SKM-1 (cell line): ENCODE measurements at regions not wholly inside any gene's neighbourhood (a gene's known extent, or its start where the extent isn't known, plus 50 kb on each side); places are given as distances from the start of the nearest gene placed in this dataset.

Source experiments
- DNase-seq: peaks from one replicate; lab custom pipeline; 2025; ENCODE audit not compliant: unreplicated experiment; lab: John Stamatoyannopoulos, UW

DNA sequence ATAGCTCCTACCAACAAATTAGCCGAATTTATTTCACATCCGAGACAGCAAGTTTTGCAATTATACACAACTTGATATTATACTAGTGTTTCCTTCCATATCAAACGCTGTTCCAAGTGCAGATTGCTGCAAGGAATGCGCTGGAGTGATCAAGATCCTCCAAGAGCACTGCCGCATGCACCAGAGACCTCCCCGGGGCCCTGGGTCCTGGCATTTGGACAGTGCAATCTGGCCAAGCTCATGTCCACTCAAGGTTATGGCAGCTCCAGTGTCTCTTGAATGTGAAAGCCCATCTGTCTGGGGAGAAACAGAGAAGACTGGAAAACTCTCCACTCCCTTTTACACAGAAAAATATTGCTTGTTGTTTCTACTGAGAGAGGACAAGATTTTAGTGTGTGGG is 111.9 kb downstream of the HSPH1 start:
- no peak for DNase-seq

- DNase-seq: no peak
Observed at GRCh38 chr13:31049083-31049482, 112.6 kb downstream of the HSPH1 start.

- no peak for DNase-seq
Observed at GRCh38 chr13:31048521-31048920, 113.2 kb downstream of the HSPH1 start.

- DNase-seq: no peak
Observed at GRCh38 chr13:31046711-31047279, 114.3 kb downstream of the TEX26 start.

- no peak for DNase-seq
Observed at GRCh38 chr13:31045286-31046081, 113.0 kb downstream of the TEX26 start.

DNA sequence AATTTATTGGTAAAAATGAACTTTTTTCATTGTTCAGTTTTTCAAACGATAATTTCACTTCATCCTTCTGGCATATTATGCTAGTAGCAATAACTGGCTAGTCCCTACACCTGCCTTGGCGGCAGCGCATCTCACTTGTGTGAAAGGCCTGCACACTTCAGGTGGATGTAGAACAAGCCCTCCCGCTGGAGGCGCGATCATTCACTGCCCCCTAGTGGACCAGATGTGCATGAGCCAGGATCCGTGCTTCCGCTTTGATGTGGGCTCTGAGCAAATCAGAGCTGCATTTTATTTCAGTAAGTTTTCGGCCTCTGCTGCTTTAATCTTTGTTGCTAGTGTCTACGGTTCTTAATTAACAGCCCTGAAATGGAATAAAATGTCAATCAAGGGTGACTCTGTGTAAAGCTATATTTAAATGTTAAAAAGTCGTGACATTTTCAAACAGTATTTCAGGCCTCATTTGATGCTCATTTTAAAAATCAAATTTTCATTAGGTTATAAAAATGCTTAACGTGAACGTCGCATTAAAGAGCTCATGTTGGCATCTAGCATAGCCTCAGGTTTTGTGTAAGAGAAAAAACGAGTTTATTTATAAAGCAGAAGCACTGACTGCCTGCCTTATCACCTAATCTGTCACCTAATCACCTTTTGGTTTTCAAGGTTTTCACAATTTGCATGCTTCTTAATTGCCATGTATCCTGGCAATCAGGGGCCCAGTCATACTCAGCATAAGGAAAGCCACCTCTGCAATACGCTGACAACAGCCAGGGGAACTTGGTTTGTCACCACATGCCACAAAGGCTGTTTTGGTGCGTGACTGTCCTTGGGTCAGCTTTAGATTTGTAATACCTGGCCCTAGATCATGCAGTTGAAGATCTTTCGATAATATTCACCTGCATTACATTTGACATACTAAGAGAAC is 112.2 kb downstream of the TEX26 start:
- DNase-seq: peak; percentile 21

DNA sequence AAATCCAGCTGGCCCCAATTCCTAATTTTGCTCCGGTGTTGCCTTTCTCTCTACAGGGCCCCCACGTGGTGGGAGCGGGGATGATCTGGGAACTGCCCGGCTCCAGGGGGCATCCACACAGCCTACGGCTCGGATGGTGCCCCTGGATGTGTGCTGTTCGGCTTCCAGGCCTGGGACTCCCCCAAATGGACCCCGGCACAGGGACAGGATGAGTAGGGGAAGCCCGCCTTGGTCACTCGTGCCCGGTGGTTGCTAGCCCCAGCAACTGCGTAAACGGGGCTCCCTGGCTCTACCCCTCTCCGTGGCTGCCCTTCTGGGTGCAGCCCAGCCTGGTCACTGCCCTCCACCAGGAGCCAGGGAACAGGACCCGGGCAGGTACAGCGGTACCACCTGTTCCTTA is 111.5 kb downstream of the TEX26 start:
- no peak for DNase-seq

DNA sequence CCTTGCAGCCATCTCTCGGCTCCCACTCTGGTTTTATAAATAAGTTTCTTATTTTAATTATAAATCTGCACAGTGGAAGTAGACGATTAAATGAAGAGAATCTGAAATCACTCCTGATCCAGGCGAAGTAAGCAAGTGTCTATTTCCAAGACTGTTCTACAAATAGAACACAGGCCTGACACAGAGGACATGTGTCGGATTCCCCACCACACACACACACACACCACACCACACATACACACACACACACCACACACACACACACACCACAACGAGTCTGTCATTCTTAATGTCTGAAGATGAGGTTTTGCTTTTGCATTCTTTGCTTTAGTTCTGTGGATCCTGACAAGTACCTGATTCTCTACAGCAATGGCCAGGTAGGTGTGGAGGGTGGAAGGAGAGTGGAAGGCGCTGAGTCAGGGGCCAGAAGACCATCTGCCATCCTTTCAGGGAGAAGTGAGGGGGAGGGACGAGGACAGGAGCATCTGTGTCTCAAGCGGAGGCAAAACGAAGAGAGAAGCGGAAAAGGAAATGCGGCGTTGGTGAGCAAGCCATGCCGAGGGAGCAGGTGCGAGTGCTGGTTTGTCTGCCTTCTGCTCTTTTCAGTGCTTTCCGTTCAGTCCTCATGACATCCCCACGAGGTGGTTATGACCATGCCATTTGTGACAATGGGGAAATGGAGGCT is 110.2 kb downstream of the TEX26 start:
- DNase-seq: no peak

- DNase-seq: no peak
Observed at GRCh38 chr13:31042049-31042448, 109.6 kb downstream of the TEX26 start.

DNA sequence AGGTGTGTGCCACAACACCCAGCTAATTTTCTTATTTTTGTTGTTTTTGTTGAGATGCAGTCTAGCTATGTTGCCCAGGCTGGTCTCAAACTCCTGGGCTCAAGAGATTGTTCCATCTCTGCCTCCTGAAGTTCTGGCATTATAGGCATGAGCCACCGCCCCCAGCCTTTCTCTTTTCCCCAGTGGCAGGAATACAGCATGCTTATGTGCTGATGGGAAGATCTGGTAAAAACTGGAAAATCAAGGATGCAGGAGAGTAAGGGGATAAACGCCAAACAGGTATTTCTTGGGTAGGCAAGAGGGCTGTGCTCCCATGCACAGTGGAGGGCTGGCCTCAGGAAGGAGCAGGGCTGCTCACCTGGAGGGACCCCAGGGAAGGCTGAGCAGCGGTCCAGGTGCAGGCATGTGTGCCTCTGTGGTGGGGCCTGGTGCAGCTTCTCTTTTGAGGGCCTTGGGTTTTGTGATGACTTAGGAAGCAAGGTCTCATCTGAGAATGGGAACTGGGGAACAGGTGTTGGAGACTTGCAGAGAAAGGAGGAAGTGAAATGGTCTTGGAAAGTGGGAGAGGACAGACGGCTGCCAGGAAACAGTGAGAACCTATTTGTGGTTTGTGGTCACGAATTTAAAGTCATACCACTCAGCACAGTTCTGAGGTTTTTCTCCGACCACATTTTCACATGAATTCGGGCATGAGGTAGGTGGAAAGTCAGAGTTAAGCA is 106.5 kb downstream of the TEX26 start:
- DNase-seq: peak; percentile 12

DNA sequence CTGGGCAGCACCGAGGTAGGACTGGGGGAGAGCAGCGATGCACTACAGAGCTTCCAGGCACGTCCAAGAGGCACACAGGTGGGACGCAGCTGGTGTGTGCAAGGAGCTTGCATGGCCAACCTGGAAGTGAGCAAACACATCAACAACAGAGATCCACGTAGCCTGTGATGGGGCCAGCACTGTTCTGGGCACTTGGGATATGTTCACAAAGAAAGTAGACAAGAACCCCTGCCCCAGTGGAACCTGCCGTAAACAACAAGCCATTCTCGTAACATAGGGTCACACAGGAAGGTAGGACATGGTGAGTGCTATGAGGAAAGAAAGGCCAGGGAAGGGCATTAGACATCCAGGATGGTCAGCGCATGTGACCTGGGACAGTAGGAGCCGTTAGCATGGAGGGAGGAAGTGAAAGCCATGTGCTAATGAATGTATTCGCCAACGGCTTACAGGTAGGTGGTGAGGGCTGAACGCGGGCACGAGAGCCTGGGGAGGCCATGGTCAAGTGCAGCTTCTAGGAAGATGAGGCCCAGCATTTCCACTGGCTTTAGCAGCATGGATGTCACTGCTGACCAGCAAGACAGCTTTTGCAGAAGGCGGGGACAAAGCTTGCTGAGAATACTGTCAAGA is 105.5 kb downstream of the TEX26 start:
- no peak for DNase-seq

GRCh38 chr13:31036731-31037695 is 104.6 kb downstream of the TEX26 start:
- DNase-seq: no peak

DNA sequence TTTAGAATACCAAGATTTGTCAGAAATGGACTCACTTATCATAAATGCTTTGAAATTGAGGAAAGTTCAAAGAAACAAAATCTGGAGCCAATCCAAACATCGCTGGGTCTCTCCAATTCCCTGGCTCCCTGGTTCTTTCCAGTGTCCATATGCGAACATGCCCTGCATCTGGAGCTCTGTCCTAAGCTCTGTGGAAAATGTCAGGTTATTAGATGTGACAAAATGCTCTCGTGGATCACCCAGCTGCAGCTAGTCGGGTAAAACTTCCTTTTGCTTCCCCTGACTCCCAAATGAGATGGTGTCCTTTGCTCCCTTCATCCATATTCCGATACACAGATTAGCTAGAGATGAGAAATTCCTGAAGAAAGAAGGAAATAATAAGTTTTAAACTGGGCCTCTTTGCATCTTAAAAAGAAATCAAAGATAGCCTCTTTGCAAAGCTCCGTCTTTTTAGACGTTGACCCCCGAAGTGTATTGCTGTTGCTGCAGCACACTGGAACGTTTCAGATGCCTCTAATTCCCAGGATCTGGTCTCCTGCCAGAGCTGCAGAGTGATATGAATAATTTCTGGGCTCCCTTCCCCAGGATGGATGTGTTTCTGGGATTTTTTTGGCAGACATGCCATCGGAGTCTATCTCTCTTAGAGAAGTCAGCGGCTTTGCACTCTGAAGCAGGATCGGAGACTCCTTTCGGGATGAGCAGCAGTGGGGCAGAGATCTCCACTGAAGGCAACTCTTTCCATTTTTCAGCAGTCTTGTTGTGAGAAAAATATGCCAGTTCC is 102.9 kb downstream of the TEX26 start:
- no peak for DNase-seq

DNA sequence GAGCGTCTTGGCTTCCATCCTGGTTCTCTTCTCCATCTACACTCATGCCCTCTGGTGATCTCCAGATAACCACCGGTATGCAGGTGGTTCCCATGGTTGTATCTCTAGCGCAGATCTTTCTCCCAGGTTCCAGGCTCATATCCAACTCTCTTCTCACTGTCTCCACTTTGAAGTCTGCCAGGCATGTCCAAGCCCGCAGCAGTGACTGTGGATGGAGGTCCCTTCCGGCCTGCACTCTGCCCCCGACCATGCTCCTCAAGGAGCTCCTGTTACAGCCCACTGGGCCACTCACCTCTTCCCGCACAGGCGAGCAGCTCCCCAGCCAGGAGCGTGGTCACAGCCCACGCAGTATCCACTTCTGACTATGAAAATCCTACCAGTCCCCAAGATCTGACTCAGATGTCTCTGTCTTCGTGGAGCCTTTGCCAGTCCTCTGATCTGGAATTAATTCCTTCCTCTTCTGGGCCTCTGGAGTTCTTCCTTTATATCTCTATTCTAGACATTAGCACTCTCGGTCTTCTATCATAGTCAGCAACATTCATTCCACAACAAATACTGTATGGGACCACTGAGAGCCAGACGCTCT is 100.2 kb downstream of the TEX26 start:
- DNase-seq: no peak

DNA sequence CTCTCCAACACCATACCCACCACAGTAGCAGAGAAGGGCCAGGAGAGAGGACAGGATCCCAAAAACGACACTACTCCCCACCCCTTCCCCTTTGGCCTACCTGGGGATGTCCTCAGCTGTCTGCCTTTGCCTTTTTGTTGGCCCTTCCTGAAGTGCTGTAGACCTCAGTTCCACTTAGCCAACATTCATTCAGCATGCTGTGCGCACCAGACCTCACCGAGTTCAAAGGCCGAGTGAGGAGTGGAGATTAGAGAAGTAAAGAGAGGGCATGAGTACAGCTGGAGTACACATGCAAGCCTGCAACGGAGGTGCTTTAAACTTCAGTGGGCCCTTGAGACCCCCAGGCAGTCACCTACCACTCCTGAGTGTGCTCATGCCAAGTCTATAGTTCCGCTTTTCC is 99.0 kb downstream of the TEX26 start:
- DNase-seq: no peak

GRCh38 chr13:31029102-31029501 is 96.6 kb downstream of the TEX26 start:
- no peak for DNase-seq

- DNase-seq: no peak
Observed at GRCh38 chr13:31027136-31027535, 94.7 kb downstream of the TEX26 start.
